Hematopoietic multipotent progenitor cell treated with erythropoietin and hydrocortisone succinate and interleukin-3 and kit ligand, for 6 days (in vitro differentiated cells): ENCODE measurements at regions not wholly inside any gene's neighbourhood (a gene's known extent, or its start where the extent isn't known, plus 50 kb on each side); places are given as distances from the start of the nearest gene placed in this dataset.

ENCODE experiments used
- DNase-seq: peaks from one replicate; pipeline ENCODE4 v3.0.0-alpha.2; 2015

DNA sequence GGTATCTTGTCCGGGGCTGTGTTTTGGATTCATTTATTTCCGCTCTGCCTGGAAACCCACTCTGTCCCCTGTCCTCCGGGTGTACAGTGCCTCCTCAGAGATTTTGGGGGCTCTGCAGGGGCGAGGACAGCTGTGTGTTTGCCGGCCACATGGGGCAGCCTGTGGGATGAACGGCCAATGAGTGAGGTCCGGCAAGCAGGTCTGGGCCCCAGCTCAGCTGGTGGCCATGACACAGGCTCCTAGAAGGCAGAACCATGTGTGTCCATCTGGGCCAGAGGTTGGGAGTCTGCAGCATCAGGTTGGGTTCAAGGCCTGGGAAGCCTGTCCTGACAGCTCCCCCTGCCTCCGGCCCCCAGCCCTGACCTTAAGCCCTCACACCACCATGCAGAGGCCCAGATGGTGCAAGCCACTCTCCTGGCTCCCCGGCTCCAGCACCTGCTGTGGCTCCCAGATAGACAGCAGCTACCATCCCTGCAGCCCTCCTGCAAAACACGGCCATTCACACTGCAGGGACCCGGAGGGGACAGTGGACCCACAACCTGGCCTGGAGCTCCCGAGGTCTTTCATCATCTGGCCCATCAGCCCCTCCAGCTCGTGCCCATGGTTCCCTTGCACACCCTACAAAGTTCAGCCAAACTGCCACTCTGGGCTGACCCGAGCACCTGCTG, 220.1 kb upstream of the C14orf180 start:
- DNase-seq: no peak

DNA sequence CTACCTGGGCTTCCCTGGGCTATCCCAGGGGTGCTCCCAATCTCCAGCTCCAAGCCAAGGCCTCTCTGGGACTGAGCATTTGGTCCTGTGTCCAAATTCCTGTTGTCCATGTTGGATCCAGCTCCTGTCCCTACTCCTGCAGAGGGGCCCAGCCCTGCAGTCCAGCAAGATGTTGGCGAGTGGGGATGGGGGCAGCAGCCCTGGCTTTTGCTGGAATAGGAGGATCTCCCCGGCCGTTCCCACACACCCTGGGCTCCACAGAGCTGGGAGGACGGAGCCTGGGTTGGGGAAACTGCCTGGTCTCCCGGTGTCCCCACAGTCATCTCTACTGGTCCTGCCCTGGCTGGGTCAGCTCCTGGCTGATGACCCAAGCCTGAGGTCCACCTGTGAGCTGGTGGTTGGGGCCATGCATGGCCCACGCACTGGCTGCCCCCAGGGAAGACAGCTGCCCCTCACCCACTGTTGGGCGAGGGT, 219.6 kb upstream of the C14orf180 start:
- DNase-seq: no peak

DNA sequence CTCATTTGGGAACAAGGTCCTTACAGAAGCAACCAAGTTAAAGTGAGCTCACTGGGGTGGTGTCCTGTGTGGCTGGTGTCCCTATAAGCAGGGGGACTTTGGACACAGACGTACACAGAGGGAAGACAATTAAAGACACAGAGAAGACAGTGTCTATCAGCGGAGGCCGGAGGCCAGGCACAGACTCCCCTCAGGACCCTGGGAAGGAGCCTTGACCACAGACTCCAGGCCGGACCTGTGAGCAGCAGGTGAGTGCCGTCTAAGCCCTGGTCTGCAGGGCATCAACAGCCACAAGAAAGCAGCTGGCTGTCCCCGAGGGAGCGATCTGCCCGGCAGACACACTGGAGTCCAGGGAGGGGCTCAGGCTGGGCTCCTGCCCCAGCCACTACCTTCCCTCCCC, 219.1 kb upstream of the C14orf180 start:
- no peak for DNase-seq

DNA sequence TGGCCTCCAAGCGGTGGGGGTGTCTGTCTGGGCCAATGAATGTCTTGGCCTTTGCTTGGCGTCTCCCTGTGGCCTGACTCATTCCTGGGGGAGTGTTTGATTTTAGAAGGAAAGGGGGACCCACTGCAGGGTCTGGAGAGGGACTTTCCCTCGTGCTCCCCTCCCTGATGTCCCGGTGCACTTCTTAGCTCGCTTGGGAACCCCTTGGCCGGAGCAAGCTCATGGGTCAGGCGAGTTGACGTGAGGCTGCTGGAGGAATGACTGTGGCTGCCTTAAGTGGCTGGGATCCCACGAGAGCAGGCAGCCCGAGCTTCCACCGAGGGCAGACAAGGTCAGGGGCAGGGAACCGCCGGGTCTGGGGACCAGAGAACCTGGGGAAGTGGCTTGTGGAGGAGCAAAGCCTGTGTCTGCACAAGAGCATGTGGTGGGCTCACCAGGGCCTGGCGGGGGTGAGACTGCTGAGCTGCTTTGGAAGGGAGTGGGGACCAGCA, 218.4 kb upstream of the C14orf180 start:
- no peak for DNase-seq

DNA sequence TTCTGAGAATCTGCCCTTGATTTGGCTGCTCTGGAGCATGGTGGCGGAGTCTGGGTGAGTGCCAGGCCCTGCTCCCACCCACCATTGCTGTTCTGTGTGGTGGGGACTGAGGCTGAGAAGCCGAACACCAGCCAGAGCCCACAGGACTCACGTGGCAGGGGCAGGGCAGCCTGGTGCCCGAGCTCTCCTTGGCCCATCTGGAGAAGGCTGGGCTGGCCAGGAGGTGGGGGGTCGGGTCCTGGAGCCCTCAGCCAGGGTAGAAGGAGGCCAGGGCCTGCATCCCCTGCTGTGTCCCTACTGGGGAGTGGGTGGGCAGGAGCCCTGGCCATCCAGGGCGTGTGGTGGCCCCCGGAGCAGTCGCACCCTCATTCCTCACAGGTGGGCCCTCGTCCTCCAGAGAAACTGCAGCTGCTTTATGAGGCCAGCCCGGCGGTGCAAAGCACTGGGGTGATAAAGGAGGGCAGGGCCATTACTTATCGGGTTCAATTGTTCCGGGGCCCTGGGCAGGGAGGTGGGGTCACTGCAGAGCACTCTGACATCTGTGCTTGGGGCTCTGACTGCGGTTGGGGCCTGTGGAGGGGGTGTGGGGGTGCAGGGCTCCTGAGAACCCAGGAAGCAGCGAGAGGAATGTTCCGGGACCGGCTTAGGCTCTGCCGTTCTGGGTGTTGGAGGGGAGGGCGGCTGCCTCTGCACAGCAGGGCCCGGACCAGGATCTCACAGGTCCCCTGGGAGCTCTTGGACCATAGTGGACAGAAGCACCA, 217.5 kb upstream of the C14orf180 start:
- no peak for DNase-seq

DNA sequence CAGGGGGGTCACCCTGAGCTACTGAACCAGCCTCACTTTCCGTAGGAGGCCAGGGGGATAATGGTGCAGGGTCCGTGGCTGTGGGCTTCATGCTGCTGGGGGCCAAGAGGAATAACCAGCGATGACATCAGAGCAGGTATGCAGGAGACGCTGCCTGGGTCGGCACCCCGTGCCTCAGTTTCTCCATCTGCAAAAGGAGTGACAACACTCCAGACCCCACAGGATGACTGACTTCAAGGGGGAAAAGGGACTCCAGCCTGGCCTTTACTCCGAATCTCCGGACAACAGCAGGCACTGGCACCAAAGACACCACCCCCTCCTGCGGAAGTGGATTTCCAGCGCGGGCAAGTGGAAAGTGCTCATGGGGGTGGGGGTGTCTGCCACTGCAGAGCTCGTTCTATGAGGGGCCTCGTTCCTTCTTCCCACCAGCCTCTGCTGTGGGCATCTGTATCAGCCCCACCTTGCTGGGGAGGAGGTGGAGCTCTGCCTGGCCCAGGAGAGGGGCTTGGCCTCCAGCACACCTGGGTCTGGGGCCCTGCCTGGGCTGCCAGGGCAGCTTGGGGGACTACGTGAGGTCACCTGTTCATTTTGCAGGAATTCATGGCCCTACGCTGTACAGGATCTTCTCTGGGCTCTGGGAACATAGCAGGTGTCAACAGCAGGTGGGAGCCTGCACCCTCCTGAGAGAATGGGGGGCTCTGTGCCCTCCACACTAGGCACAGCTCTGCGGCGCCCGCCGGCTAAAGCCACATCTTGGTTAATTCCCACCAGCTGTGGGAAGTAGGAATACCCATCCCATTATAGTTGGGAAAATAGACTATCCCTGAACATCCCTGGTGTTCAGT, 216.6 kb upstream of the C14orf180 start:
- no peak for DNase-seq

DNA sequence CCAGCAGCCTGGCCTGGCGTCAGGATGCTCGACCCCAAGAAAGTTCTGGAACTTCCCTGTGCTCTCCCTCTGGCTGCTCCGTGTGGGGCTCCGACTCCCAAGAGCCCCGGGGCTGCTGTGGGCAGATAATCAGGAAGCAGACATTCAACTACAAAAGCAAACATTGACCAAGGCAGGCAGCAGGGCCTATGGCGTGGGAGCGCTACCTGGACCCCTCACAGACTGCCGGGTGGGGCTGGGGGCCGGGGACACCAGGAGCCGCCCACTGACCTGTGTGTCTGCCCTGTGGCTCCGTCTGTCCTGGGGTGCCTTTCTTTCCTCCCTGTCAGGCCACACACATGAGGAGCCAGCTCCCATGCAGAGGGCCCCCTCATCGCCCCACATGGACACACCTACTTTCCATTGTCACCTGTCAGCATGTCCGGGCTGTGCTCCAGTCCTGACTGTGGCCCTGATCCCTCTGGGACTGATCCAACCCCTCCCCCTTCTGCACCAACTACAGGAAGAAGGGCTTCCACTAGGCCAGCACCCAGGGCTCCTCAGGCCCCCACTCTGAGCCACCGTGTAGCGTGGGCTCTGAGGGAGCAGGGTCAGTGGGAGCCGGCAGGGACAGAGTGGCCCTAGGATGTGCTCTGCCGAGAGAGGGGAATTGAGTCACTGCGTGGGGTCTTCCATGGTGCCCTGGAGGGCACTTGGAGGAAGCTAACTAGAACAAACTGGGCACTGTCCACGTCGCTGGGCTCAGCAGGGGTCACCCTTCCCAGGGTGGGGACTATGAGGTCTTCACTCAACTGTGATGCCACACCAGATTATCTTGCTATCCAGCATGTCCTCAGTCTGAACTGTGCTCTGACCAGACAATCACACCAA, 215.4 kb upstream of the C14orf180 start:
- no peak for DNase-seq

DNA sequence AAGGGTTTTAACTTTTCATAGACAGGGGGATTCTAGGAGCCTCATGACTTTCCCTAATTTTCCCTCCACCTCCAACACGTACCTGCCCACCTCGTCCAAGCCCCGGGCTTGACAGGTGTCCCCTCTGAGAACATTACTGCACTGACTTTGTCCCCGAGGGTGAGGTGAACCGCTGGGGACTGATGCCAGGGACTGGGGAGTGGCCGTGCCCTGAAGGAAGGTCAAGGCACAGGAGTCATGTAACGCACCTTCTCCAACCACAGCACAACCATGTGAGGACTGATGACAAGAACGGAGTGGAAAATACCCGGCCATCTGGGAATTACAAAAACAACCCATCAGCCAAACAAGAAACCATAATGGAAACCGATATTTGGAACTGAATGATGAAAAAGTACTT, 214.7 kb upstream of the C14orf180 start:
- DNase-seq: no peak

DNA sequence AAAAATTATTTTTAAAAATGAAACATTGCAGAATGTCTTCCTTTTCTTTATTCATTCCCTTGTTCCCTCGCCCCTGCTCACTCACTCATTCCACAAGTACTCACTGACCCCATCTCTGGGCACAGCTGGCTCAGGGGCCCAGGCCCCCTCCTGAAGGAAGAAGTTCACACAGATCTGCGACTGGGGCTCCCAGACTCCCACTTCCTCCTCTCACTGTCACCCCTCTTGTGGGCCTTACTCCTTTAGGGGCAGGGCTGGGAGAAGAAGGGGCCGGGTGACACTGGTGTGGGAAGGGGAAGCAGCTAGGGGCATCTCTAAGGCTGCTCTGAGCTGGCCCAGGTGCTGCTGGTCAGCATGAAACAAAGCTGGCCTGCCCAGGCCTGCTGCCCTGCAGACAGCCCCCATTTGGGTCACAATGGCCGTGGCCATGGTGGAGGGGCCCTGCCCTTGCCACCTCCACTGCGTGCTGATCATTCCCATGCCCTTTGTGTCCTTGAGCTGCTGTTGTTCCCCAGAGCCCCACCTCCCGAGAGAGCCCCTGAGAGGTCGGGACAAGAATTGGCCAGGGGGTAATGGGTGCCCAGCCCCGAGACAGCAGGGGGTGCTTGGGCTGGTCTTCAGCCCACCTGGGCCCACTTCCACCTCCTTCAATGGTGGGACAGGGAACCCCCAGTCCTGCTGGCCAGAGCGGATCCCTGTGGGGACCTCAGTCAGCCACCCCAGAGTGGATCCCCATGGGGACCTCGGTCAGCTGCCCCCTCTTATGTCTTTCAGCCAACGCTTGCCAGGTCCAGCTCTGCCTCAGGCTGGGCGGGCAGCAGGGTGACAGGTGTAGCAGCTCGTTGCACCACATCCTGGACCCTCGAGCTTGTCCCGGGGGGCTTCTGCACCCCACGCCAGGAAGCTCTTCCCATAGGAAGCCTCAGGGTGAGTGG, 212.4 kb upstream of the C14orf180 start:
- no peak for DNase-seq

DNA sequence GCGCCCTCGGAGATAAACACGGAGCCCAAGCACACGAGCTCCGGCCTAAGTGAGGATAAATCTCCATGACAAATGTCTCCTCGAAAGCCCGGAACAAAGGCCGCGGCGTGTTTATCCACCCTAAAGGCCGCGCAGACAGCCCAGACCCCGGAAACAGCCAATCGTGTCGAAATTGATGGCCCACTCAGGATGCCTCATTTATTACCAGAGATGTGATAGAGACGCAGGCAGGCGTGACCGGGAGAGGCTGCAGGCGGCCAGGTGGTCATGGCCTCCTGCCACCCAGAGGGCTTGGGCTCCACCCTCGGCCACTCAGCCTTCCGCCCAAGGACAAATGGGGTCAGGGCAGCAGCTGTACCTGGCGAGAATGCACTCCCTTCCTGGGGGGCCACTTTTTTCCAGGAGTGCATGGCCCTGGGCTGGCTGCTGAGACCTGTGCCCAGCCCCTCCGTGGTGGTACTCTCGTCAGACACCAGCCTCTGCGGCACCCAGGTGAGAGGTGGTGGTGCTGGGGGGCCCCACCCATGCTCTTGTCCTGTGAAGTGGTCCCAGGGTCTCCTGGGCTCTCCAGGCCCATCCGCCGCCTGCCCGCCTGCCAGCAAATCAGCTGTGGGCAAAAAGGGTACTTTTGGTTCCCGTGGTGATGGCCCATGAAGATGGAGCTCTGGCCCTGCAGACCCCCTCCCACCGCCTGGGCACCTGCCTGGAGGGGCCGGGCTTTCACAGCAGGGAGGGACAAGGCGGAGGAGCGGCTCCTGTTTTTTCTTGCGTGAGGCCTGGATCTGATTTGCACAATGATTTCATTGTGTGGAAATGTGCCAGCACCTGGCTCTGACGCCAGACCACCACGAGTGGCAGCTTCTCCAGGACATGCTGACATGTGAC, 211.5 kb upstream of the C14orf180 start:
- DNase-seq: no peak

DNA sequence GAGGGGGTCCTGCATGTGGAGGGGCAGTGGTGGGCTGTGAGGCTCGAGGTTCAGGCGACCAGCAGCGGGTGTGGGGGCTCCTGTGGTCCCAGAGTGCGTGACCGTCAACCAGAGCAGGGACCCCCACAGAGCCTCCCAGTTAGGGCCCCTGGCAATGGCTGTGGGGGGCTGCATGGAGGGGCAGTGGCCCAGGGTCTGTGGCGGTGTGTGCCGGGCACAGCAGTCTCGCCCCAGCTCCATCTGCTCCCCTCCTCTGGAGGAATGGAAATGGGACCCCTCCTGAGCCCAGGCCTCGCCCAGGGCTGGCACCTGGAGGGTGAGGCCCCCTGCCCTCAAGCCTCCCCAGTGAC, 210.8 kb upstream of the C14orf180 start:
- DNase-seq: no peak

DNA sequence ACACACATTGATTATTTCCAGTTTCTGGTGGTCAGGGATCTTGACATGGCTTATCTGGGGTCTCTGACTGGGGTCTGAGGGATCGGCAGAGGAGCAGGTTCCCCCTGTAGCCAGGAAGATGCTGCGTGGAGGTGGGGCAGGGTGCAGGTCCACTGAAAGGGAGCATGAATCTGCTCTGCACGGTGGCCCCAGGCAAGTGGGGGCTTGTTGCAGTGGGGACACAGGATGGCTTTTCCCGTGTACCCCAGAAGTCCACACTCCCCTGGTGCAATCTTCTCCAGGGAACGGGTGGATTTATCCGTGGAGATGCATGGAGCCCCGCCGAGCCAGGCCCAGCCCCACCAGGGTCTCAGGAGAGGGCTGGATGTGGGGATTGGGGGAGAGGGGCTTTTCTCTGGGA, 210.4 kb upstream of the C14orf180 start:
- DNase-seq: no peak

DNA sequence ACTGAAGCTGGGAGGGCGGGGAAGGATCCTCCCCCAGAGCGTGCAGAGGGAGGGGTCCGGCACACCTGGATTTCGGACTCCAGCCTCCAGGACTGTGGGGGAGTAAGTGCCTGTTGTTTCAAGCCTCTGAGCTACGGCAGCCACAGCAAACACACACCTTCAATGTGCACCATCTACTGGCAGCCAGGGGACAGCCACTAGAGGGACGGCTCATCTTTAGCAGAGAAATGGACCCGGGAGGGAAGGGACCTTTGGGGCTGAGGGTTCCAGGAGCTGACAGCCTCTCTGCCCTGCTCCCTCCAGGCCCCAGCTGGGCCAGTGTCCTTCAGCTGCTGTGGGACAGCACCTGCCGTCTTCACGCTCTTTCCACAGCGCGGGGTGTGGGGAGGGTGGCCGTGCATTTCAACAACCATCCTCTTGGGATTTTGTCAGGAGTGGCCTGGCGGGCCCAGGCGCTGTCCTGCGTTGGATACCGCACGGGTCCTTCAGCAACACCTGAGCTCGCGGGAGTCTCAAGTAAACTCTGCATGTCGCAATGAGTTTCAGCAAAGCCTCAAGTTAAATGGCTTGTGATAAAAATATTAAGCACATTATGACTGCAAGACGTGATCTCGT, 209.2 kb upstream of the C14orf180 start:
- peak; percentile 37 for DNase-seq

DNA sequence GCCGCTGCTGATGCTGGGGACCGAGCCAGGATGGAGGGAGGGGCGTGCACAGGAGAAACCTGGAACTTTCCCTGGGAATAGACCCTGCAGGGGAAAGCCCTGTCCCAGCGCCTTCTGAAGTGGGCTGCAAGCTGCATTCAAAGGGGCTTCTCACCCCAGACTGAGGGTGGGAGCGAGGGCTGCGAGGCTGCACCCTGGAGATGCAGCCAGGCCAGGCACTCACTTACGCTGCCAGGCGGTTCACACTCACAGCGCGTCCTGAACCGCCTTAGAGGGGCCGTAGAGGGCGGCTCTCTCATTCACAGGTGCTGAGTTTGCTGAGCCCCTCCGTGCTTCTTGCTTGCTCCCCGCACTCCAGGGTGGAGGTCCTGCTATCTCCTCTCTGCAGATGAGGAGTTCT, 208.5 kb upstream of the C14orf180 start:
- no peak for DNase-seq

DNA sequence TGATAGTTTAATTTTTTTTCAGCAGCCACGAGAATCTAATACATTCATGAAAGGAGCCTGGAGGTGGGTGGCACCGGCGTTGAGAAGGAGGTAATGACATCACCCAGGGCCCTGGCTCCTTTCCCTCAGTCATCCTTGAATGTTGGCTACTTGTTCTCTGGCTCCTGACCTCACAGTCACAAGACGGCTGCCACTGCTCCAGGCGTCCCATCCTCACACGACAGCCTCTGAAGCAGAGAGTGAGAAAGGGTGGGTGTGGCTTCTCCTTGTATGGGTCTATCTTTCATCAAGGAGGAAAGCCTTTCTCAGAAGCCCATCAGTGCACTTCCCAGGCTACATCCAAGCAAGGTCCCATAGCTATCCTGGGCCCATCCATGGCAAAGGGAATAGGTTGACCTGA, 207.6 kb upstream of the C14orf180 start:
- DNase-seq: no peak

DNA sequence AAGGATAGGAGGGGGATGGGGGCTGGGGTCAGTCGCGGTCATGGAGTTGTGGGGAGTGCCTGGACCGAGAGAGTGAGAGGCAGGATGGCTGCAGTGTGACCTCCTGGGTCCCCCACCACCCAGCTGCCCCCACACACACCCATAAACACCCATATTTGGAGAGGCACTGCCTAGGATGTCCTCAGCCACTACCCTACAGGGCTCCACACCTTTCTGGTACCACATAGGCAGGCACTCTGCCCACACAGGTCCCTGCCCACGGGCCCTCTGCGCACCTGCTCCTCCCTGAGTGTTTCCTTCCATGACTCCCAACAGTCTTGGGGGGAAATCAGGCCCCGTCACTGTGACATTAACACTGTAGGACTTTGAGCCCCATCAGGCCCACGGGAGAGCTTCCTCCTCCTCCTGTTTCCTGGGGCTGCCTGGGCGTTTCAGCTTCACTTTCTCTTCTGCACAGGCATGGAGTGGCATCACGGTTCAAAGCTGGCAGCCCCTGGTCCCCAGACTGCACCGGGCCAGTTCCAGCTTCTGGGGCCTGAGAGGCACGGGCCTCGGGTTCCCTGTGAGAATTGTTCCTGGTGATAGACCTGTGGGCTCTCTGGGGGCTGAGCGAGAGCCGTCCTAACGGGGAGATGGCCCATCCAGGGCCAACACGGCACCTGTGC, 207.0 kb upstream of the C14orf180 start:
- no peak for DNase-seq

DNA sequence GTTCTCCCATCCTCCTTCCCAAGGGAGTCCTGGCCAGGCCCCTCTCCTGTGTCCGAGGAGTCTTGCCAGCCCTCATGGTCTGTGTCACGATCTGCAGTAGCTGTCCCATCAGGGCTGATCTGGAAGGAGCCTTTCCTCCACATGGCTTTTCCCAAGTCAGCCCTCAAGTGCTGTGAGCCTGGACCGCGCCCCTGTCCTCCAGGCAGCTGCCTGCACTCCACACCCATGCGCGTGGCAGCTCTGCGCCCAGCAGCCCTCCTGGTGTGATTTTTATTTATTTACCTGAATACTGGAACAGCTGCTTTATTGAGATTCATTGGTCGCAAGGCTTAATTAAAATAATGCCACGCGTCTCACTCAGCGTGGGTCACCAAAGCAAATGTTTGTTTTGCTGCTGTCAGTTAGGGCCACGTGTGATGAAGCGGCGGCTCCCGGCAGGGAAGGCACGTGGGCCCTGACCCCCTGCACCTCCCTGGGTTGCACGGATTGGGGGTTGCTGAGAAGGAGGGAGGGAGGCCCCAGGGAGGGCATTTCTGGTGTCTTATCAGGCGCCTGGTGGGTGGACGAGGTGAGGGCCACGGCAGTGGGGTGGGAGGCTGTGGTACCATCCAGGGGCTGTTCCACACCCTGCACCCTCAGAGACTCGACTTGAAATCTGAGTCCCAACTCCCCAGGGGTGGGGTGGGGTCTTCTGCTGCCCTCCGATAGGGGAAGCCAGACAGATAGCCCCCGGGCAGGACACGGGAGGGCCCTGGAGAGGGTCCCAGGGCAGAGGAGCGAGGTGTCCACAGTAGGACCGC, 206.3 kb upstream of the C14orf180 start:
- DNase-seq: no peak
